ENCODE measurements at regions not wholly inside any gene's neighbourhood (a gene's known extent, or its start where the extent isn't known, plus 50 kb on each side); places are given as distances from the start of the nearest gene placed in this dataset.

- TF ChIP-seq GATA3 (IDR thresholded peaks at IDR 0.05; ENCODE audit: low read depth, low read length) (no peak), GATA2 (IDR thresholded peaks at IDR 0.05; ENCODE audit: low read depth, low read length) (no peak)
Measured at GRCh38 chr10:53230651-53231050, 458.1 kb upstream of the MBL2 start.
